ENCODE measurements at regions not wholly inside any gene's neighbourhood (a gene's known extent, or its start where the extent isn't known, plus 50 kb on each side); places are given as distances from the start of the nearest gene placed in this dataset.

- no peak for TF ChIP-seq POLR2A (IDR thresholded peaks at IDR 0.05)
- TF ChIP-seq, protein P1, sequence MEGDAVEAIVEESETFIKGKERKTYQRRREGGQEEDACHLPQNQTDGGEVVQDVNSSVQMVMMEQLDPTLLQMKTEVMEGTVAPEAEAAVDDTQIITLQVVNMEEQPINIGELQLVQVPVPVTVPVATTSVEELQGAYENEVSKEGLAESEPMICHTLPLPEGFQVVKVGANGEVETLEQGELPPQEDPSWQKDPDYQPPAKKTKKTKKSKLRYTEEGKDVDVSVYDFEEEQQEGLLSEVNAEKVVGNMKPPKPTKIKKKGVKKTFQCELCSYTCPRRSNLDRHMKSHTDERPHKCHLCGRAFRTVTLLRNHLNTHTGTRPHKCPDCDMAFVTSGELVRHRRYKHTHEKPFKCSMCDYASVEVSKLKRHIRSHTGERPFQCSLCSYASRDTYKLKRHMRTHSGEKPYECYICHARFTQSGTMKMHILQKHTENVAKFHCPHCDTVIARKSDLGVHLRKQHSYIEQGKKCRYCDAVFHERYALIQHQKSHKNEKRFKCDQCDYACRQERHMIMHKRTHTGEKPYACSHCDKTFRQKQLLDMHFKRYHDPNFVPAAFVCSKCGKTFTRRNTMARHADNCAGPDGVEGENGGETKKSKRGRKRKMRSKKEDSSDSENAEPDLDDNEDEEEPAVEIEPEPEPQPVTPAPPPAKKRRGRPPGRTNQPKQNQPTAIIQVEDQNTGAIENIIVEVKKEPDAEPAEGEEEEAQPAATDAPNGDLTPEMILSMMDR (IDR thresholded peaks at IDR 0.05): no peak
These were observed 182.9 kb upstream of the RORA start for GRCh38 chr15:61411902-61412510.

All from uterus (tissue), 2 donors.